ENCODE measurements at regions not wholly inside any gene's neighbourhood (a gene's known extent, or its start where the extent isn't known, plus 50 kb on each side); places are given as distances from the start of the nearest gene placed in this dataset.

DNA sequence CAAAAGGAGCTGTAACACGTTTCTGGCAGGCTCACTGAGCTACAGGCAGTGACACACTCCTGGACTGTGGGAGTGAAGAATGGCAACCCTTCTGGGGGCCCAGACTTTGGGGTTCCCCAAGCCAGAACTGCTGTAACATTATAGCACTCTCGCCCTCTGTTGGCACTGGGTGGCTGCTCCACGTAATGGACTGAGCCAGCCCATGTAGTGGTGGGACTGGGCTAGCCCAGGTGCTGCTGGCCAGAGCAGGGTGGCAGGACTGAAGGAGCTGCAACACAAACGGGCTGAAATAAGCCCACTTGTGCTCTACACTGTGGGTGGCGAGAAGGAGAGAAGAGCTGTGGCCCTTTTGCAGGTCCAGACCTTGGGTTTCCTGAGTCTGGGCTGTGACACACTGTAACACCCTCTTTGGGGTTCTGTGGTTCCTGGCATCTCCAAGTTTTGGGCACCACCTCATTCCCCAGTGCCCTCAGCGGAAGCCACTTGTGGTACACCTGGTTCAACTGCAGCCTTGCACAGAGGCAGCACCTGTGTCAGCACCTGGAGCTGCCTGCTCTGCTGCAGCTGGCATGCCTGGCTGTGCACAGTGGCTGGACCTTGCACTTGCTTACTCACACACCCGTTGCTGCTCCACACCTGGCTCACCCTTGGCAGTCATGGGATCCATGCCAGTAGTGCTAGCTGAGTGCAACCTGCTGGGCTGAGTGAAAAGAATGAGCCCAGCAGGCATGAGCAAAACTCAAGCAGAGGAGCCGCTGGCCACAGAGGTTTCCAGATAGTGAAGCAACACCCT is 95.0 kb upstream of the PRR16 start:
- TF ChIP-seq, protein P1, sequence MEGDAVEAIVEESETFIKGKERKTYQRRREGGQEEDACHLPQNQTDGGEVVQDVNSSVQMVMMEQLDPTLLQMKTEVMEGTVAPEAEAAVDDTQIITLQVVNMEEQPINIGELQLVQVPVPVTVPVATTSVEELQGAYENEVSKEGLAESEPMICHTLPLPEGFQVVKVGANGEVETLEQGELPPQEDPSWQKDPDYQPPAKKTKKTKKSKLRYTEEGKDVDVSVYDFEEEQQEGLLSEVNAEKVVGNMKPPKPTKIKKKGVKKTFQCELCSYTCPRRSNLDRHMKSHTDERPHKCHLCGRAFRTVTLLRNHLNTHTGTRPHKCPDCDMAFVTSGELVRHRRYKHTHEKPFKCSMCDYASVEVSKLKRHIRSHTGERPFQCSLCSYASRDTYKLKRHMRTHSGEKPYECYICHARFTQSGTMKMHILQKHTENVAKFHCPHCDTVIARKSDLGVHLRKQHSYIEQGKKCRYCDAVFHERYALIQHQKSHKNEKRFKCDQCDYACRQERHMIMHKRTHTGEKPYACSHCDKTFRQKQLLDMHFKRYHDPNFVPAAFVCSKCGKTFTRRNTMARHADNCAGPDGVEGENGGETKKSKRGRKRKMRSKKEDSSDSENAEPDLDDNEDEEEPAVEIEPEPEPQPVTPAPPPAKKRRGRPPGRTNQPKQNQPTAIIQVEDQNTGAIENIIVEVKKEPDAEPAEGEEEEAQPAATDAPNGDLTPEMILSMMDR (IDR thresholded peaks at IDR 0.05): no peak
- TF ChIP-seq EP300 (IDR thresholded peaks at IDR 0.05): no peak
- no peak for TF ChIP-seq POLR2AphosphoS5 (IDR thresholded peaks at IDR 0.05)
